Thyroid gland (tissue), 4 donors: ENCODE measurements at regions not wholly inside any gene's neighbourhood (a gene's known extent, or its start where the extent isn't known, plus 50 kb on each side); places are given as distances from the start of the nearest gene placed in this dataset.

Experiments used
- CTCF ChIP-seq, 6 experiments: fragments of 200-600 bp in 3 of 6; fragments of 450-650 bp in 3 of 6; sonication (generic) in 3 of 6; IDR thresholded peaks; one replicate each; pipeline ENCODE4 v1.5.1; 2016 to 2019; ENCODE audit warnings: antibody characterized with exemption in 6 of 6, mild to moderate bottlenecking in 2 of 6, inconsistent platforms in 1 of 6, moderate library complexity in 1 of 6
- POLR2A ChIP-seq, 2 donors: fragments of 450-650 bp; IDR thresholded peaks; one replicate each; pipeline ENCODE4 v1.6.1; 2017; ENCODE audit warnings: antibody characterized with exemption in 2 of 2, mild to moderate bottlenecking in 2 of 2, moderate library complexity in 1 of 2

DNA sequence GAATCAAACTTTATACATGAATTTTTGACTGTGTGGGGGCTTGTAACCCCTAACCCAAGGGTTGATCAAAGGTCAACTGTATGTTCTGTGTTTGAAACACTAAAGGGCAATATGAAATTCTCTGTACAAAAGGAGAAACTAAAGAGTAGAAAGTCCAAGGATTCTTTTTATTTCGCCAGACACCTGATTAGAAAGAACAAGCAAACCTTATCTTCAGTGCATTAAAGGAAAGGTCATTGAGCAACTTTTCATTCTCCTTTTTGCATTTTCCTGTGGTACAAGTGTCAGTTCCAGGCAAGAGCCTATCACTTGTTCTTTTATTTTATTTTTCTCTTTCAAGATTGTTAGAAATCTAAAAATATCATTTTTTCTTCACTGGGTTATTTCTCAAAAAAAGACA, 430.1 kb upstream of the EPHA3 start:
- TF ChIP-seq POLR2A (IDR thresholded peaks at IDR 0.05) (no peak), CTCF (IDR thresholded peaks at IDR 0.05) (no peak)
